NT2/D1 (cell line): ENCODE measurements at regions not wholly inside any gene's neighbourhood (a gene's known extent, or its start where the extent isn't known, plus 50 kb on each side); places are given as distances from the start of the nearest gene placed in this dataset.

Source experiments
- SUZ12 ChIP-seq: IDR thresholded peaks from 2 replicates; pipeline ENCODE4 v1.6.1; 2011; ENCODE audit not compliant: insufficient read length, insufficient read depth; ENCODE audit errors: extremely low read depth
- YY1 ChIP-seq: IDR thresholded peaks from 2 replicates; pipeline ENCODE4 v1.6.1; 2011; ENCODE audit not compliant: insufficient read length, insufficient read depth
- ZNF274 ChIP-seq: IDR thresholded peaks from 2 replicates; pipeline ENCODE4 v1.6.1; 2011; ENCODE audit warnings: mild to moderate bottlenecking, low read depth, low read length

DNA sequence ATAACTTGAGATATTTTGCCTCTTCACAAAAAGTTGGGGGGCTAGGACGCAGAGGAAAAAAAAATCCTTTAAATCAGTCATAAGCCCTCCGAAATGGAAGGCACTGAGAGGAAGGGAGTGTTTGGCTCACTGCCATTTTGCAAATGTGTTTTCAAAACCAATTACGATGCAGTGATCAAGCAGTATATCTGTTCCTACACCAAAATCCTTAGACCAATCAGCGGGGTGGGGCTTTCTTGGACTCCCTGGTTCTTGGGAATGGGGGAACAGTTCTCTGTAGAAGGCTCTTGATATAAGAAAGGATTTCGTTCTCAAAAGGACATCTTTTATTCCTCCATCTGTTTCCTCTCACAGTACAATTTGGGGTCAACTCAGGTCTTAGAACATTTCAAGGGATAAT, 478.6 kb upstream of the JARID2 start:
- TF ChIP-seq SUZ12 (no peak), YY1 (no peak), ZNF274 (no peak)
